Right atrium auricular region (tissue), 2 donors: ENCODE measurements at regions not wholly inside any gene's neighbourhood (a gene's known extent, or its start where the extent isn't known, plus 50 kb on each side); places are given as distances from the start of the nearest gene placed in this dataset.

Source experiments
- DNase-seq: peaks from one replicate; pipeline ENCODE4 v3.0.0-alpha.2; 2019; ENCODE audit warnings: low spot score
- H3K27ac ChIP-seq, 2 donors: fragments of 200-600 bp; sonication (generic); 1 replicate in 1 of 2; 2 replicates in 1 of 2; pipeline ENCODE4 v1.5.1; 2016 to 2019
- H3K27me3 ChIP-seq, 2 donors: fragments of 200-600 bp; sonication (generic); one replicate each; pipeline versions ENCODE4 v1.5.1 to v1.6.0; 2017 to 2019
- H3K36me3 ChIP-seq: fragments of 200-600 bp; sonication (generic); one replicate; pipeline ENCODE4 v1.5.1; 2016
- H3K4me1 ChIP-seq, 2 donors: fragments of 200-600 bp; sonication (generic); one replicate each; pipeline versions ENCODE4 v1.5.1 to v1.6.0; 2017 to 2019
- H3K4me3 ChIP-seq, 2 donors: fragments of 200-600 bp; sonication (generic); 1 replicate in 1 of 2; 2 replicates in 1 of 2; pipeline ENCODE4 v1.5.1; 2017 to 2019; ENCODE audit warnings: mild to moderate bottlenecking in 1 of 2, moderate library complexity in 1 of 2
- H3K9me3 ChIP-seq, 2 donors: fragments of 200-600 bp; sonication (generic); one replicate each; pipeline ENCODE4 v1.5.1; 2019
- CTCF ChIP-seq, 2 donors: fragments of 200-600 bp; sonication (generic); IDR thresholded peaks; one replicate each; pipeline ENCODE4 v1.5.1; 2019; ENCODE audit warnings: antibody characterized with exemption in 2 of 2

- peak in 1 of 2 donors; percentile 55 for TF ChIP-seq CTCF (IDR thresholded peaks at IDR 0.05)
- DNase-seq: peak; percentile 81
- no peak overlapping the region for H3K4me3 ChIP-seq
- H3K9me3 ChIP-seq: no peaks in the 10 kb centered on the region
- no peaks in the 10 kb centered on the region for H3K27me3 ChIP-seq
- H3K36me3 ChIP-seq: no peaks in the 10 kb centered on the region
- H3K4me1 ChIP-seq: peaks cover 0 to 7% of the 10 kb centered on the region in 2 donors
- no peak overlapping the region for H3K27ac ChIP-seq
These were observed 57.8 kb upstream of the HSPA9 start for GRCh38 chr5:138632900-138633489.

- Histone ChIP-seq H3K27me3 (no peaks in the 10 kb centered on the region), H3K4me3 (no peak overlapping the region), H3K27ac (peak overlapping the region in 1 of 2 donors; percentile 9), H3K9me3 (no peaks in the 10 kb centered on the region), H3K4me1 (peaks cover 0 to 7% of the 10 kb centered on the region in 2 donors), H3K36me3 (no peaks in the 10 kb centered on the region)
- TF ChIP-seq CTCF (IDR thresholded peaks at IDR 0.05): no peak
- DNase-seq: no peak
These were observed 56.1 kb upstream of the HSPA9 start for GRCh38 chr5:138631096-138631928.

- TF ChIP-seq CTCF (IDR thresholded peaks at IDR 0.05): no peak
- no peaks in the 10 kb centered on the region for H3K36me3 ChIP-seq
- H3K4me3 ChIP-seq: no peak overlapping the region
- no peak overlapping the region for H3K27ac ChIP-seq
- H3K27me3 ChIP-seq: no peaks in the 10 kb centered on the region
- DNase-seq: no peak
- no peaks in the 10 kb centered on the region for H3K9me3 ChIP-seq
- no peaks in the 10 kb centered on the region for H3K4me1 ChIP-seq
These were observed 54.2 kb upstream of the HSPA9 start for GRCh38 chr5:138629392-138629791.

- H3K27me3 ChIP-seq: no peaks in the 10 kb centered on the region
- no peak for TF ChIP-seq CTCF (IDR thresholded peaks at IDR 0.05)
- H3K4me3 ChIP-seq: no peak overlapping the region
- no peak overlapping the region for H3K27ac ChIP-seq
- no peaks in the 10 kb centered on the region for H3K9me3 ChIP-seq
- DNase-seq: no peak
- no peaks in the 10 kb centered on the region for H3K36me3 ChIP-seq
- no peaks in the 10 kb centered on the region for H3K4me1 ChIP-seq
These were observed 51.2 kb upstream of the HSPA9 start for GRCh38 chr5:138626333-138626944.

- H3K27ac ChIP-seq: no peak overlapping the region
- H3K9me3 ChIP-seq: no peaks in the 10 kb centered on the region
- H3K4me1 ChIP-seq: no peaks in the 10 kb centered on the region
- H3K4me3 ChIP-seq: no peak overlapping the region
- no peaks in the 10 kb centered on the region for H3K27me3 ChIP-seq
- H3K36me3 ChIP-seq: no peaks in the 10 kb centered on the region
- no peak for DNase-seq
- TF ChIP-seq CTCF (IDR thresholded peaks at IDR 0.05): no peak
These were observed 49.9 kb upstream of the HSPA9 start for GRCh38 chr5:138625134-138625533.
